ENCODE measurements at regions not wholly inside any gene's neighbourhood (a gene's known extent, or its start where the extent isn't known, plus 50 kb on each side); places are given as distances from the start of the nearest gene placed in this dataset.
"Not testable (repeated sequence)": the region's sequence is repeated elsewhere in the genome, so short reads cannot be mapped to it uniquely, and the experiment has no call there.

DNA sequence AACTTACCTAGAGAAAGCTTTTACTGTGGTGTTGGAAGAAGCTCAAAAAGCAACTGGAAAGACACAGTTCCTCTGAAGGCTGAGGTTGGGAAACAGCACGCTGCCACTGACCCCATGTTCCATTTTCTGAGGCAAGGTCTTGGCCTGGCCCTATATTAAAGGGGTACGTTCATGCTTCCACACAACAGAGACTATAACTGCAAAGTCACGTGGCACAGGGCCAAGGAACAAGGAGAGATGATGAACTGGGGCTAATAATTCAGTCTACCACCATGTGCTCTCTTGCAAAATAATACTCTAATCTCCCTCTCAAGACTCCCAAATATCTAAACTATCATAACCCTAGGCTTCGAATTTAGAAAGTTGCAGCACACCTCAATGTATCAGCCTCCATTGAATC lies 381.6 kb downstream of the DSEL start:
- Histone ChIP-seq H3K4me3 (no peak overlapping the region), H3K4me1 (no peaks in the 10 kb centered on the region), H3K27me3 (no peaks in the 10 kb centered on the region), H3K9me3 (no peaks in the 10 kb centered on the region), H3K36me3 (no peaks in the 10 kb centered on the region), H3K27ac (no peak overlapping the region)
- no peak for DNase-seq (ENCODE audit: low spot score)
- TF ChIP-seq, protein P1, sequence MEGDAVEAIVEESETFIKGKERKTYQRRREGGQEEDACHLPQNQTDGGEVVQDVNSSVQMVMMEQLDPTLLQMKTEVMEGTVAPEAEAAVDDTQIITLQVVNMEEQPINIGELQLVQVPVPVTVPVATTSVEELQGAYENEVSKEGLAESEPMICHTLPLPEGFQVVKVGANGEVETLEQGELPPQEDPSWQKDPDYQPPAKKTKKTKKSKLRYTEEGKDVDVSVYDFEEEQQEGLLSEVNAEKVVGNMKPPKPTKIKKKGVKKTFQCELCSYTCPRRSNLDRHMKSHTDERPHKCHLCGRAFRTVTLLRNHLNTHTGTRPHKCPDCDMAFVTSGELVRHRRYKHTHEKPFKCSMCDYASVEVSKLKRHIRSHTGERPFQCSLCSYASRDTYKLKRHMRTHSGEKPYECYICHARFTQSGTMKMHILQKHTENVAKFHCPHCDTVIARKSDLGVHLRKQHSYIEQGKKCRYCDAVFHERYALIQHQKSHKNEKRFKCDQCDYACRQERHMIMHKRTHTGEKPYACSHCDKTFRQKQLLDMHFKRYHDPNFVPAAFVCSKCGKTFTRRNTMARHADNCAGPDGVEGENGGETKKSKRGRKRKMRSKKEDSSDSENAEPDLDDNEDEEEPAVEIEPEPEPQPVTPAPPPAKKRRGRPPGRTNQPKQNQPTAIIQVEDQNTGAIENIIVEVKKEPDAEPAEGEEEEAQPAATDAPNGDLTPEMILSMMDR (IDR thresholded peaks at IDR 0.05), result no peak

DNA sequence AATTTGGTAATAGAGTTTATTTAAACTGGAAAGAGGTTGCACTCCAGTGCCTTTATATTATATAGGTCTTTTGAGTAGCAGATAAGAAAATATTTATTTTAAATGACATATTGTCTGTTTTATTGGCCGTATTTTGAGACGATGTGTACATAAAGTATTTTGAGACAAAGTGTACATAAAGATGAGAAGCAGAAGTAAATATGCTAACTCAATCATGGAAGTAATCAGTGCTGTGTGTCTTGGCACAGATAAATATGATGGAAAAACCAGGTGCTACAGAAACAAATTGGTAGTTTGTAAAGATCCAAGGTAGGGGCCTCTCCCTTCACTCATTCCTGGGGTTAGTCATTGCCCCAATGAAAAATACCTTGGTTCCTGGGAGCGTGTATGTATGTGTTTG lies 382.9 kb downstream of the DSEL start:
- Histone ChIP-seq H3K9me3 (no peaks in the 10 kb centered on the region), H3K36me3 (no peaks in the 10 kb centered on the region), H3K27me3 (no peaks in the 10 kb centered on the region), H3K4me3 (no peak overlapping the region), H3K4me1 (no peaks in the 10 kb centered on the region), H3K27ac (no peak overlapping the region)
- no peak for DNase-seq (ENCODE audit: low spot score)
- TF ChIP-seq, protein P1 (IDR thresholded peaks at IDR 0.05), result no peak

DNA sequence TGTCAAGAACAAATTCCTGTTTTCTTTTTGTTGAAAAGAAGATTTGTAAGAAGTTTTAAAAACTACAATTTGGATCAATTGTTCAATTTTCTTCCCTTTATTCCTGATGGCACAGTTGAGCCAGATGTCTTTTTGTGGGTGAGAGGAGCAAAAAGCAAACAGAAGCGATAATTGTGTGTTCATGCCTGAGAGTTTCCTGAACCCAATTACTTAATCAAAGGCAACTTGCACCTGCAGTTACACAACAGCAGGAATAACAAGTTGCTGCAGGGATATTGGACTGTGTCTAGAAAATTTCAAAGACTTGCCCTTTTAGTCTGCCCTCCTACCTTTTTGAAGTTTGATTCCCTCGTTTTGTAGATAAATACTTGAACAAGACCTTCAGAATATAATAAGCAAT lies 383.6 kb downstream of the DSEL start:
- no peak overlapping the region for H3K4me3 ChIP-seq
- TF ChIP-seq, protein P1 (IDR thresholded peaks at IDR 0.05), result no peak
- no peaks in the 10 kb centered on the region for H3K27me3 ChIP-seq
- H3K36me3 ChIP-seq, result no peaks in the 10 kb centered on the region
- H3K9me3 ChIP-seq, result no peaks in the 10 kb centered on the region
- DNase-seq (ENCODE audit: low spot score), result no peak
- no peaks in the 10 kb centered on the region for H3K4me1 ChIP-seq
- no peak overlapping the region for H3K27ac ChIP-seq

DNA sequence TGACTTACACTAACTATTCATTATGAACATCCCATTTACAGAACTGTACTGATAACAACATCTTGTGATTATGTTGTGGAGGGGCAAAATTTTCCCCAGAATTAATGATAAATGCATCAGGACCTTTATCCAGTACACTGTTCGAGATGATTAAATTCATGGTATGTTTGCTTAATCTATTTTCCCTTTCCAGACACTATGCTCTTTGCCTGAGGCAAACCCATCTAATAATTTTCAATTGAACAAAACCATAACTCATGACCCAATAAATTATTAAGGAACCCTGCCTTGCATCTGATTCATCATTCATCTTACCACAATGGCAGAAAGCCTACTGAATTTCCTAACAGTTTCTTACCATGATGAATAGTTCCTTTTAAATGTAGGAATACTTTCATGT lies 385.0 kb downstream of the DSEL start:
- no peak overlapping the region for H3K27ac ChIP-seq
- H3K9me3 ChIP-seq, result no peaks in the 10 kb centered on the region
- H3K27me3 ChIP-seq, result no peaks in the 10 kb centered on the region
- TF ChIP-seq, protein P1 (IDR thresholded peaks at IDR 0.05), result no peak
- H3K4me1 ChIP-seq, result no peaks in the 10 kb centered on the region
- no peak for DNase-seq (ENCODE audit: low spot score)
- H3K4me3 ChIP-seq, result no peak overlapping the region
- no peaks in the 10 kb centered on the region for H3K36me3 ChIP-seq

DNA sequence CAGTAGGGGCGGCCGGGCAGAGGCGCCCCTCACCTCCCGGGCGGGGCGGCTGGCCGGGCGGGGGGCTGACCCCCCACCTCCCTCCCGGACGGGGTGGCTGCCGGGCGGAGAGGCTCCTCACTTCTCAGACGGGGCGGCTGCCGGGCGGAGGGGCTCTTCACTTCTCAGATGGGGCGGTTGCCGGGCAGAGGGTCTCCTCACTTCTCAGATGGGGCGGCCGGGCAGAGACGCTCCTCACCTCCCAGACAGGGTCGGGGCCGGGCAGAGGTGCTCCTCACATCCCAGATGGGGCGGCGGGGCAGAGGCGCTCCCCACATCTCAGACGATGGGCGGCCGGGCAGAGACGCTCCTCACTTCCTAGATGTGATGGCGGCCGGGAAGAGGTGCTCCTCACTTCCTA lies 389.8 kb downstream of the DSEL start:
- DNase-seq (ENCODE audit: low spot score); H3K36me3 ChIP-seq; H3K4me1 ChIP-seq; H3K27me3 ChIP-seq; H3K27ac ChIP-seq; H3K9me3 ChIP-seq; H3K4me3 ChIP-seq: not testable (repeated sequence)

DNA sequence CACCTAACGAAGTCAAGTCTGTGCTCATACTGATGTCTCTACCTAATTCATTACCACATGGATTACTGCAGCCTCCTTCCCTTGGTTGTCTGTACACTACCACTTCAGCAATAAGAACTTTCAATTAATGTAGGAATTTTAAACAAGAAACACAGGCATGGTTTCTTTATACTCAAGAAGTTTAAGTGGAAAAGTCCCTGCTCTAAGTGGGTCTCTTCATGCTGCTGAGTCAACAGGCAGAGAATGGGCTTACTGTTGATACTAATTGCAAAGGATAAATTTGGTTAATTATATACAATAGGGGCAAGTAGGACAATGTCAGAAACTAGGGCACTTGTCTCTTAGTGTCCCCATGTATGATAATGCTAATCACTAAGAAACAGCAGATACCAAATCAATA lies 392.6 kb downstream of the DSEL start:
- TF ChIP-seq, protein P1 (IDR thresholded peaks at IDR 0.05), result no peak
- Histone ChIP-seq H3K27ac (no peak overlapping the region), H3K9me3 (no peaks in the 10 kb centered on the region), H3K4me3 (no peak overlapping the region), H3K36me3 (no peaks in the 10 kb centered on the region), H3K27me3 (no peaks in the 10 kb centered on the region), H3K4me1 (no peaks in the 10 kb centered on the region)
- no peak for DNase-seq (ENCODE audit: low spot score)

Data from right atrium auricular region (tissue), 2 donors.